ENCODE measurements at regions not wholly inside any gene's neighbourhood (a gene's known extent, or its start where the extent isn't known, plus 50 kb on each side); places are given as distances from the start of the nearest gene placed in this dataset.
"Not testable (repeated sequence)": the region's sequence is repeated elsewhere in the genome, so short reads cannot be mapped to it uniquely, and the experiment has no call there.

DNA sequence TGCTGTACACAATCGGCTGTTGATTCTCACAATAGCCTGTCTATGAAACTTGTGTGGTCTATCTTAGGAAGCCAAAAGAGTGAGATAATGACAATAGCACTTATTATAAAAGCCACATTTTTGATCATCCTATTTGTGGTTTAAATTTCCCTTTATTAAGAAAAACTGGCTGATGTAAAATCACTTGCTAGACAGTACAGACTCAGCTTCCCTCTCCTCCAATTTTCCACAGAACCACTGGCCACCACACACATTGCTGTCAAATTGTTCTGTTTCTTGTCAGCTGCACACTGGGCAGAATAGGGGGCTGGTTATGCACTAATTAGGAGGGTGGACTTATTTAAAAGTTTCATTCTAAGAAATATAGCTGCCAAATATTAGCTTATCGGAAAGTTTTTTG is 425.9 kb downstream of the EPHA3 start:
- Histone ChIP-seq H3K27me3 (ENCODE audit: low read depth) (no peaks in the 10 kb centered on the region), H3K36me3 (no peaks in the 10 kb centered on the region), H3K4me3 (no peak overlapping the region), H3K27ac (replicated peaks) (no peak overlapping the region), H3K4me1 (no peaks in the 10 kb centered on the region), H3K9me3 (replicated peaks) (peaks cover 10% of the 10 kb centered on the region)
- TF ChIP-seq CTCF (IDR thresholded peaks at IDR 0.05; ENCODE audit: borderline replicate concordance), result no peak
- intact Hi-C loops (cut with micrococcal nuclease), result no loop called here
- DNase-seq, result no peak

DNA sequence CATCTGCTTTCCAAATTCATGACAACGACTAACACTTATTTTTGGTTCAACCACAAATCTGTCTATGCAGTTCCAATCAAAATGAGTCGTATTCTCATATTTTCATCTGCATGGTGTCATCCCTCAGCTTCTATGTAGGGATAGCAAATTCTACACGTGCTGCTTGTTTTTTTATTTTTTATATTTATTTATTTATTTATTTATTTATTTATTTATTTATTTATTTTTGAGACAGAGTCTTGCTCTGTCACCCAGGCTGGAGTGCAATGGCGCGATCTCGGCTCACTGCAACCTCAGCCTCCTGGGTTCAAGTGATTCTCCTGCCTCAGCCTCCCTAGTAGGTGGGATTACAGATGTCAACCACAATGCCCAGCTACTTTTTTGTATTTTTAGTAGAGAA is 447.2 kb downstream of the EPHA3 start:
- H3K4me3 ChIP-seq; H3K27ac ChIP-seq (replicated peaks); intact Hi-C loops (cut with micrococcal nuclease); DNase-seq; H3K27me3 ChIP-seq (ENCODE audit: low read depth); H3K4me1 ChIP-seq; H3K36me3 ChIP-seq: not testable (repeated sequence)
- H3K9me3 ChIP-seq (replicated peaks), result peaks cover 10% of the 10 kb centered on the region

GRCh38 chr3:89558711-89559110 is 451.3 kb downstream of the EPHA3 start:
- Histone ChIP-seq H3K4me1 (no peaks in the 10 kb centered on the region), H3K27ac (replicated peaks) (no peak overlapping the region), H3K36me3 (no peaks in the 10 kb centered on the region), H3K4me3 (no peak overlapping the region), H3K9me3 (replicated peaks) (peaks cover 23% of the 10 kb centered on the region), H3K27me3 (ENCODE audit: low read depth) (no peaks in the 10 kb centered on the region)
- intact Hi-C loops (cut with micrococcal nuclease), result no loop called here
- TF ChIP-seq CTCF (IDR thresholded peaks at IDR 0.05; ENCODE audit: borderline replicate concordance), result no peak
- no peak for DNase-seq

- no peak for DNase-seq
- no peaks in the 10 kb centered on the region for H3K36me3 ChIP-seq
- no peak overlapping the region for H3K4me3 ChIP-seq
- intact Hi-C loops (cut with micrococcal nuclease), result no loop called here
- no peak overlapping the region for H3K27ac ChIP-seq (replicated peaks)
- peaks cover 41% of the 10 kb centered on the region for H3K9me3 ChIP-seq (replicated peaks)
- H3K27me3 ChIP-seq (ENCODE audit: low read depth), result no peaks in the 10 kb centered on the region
- no peaks in the 10 kb centered on the region for H3K4me1 ChIP-seq
- no peak for TF ChIP-seq CTCF (IDR thresholded peaks at IDR 0.05; ENCODE audit: borderline replicate concordance)
Observed at GRCh38 chr3:89560568-89560967, 453.1 kb downstream of the EPHA3 start.

GRCh38 chr3:89562373-89562772 is 455.0 kb downstream of the EPHA3 start:
- intact Hi-C loops (cut with micrococcal nuclease), result no loop called here
- Histone ChIP-seq H3K4me3 (no peak overlapping the region), H3K9me3 (replicated peaks) (peaks cover 53% of the 10 kb centered on the region), H3K36me3 (no peaks in the 10 kb centered on the region), H3K27me3 (ENCODE audit: low read depth) (no peaks in the 10 kb centered on the region), H3K27ac (replicated peaks) (no peak overlapping the region), H3K4me1 (no peaks in the 10 kb centered on the region)
- TF ChIP-seq CTCF (IDR thresholded peaks at IDR 0.05; ENCODE audit: borderline replicate concordance), result no peak
- DNase-seq, result no peak

- no peak overlapping the region for H3K27ac ChIP-seq (replicated peaks)
- no peaks in the 10 kb centered on the region for H3K4me1 ChIP-seq
- no peaks in the 10 kb centered on the region for H3K36me3 ChIP-seq
- intact Hi-C loops (cut with micrococcal nuclease), result no loop called here
- no peaks in the 10 kb centered on the region for H3K27me3 ChIP-seq (ENCODE audit: low read depth)
- peaks cover 68% of the 10 kb centered on the region for H3K9me3 ChIP-seq (replicated peaks)
- TF ChIP-seq CTCF (IDR thresholded peaks at IDR 0.05; ENCODE audit: borderline replicate concordance), result no peak
- H3K4me3 ChIP-seq, result no peak overlapping the region
- DNase-seq, result no peak
Observed at GRCh38 chr3:89565098-89565497, 457.7 kb downstream of the EPHA3 start.

All from left ventricle myocardium inferior (tissue), 1 donor.